PC-9 (cell line): ENCODE measurements at regions not wholly inside any gene's neighbourhood (a gene's known extent, or its start where the extent isn't known, plus 50 kb on each side); places are given as distances from the start of the nearest gene placed in this dataset.

Experiments used
- EZH2 ChIP-seq: fragments of 200-600 bp; sonication (generic); IDR thresholded peaks from 2 replicates; pipeline ENCODE4 v1.8.0; 2017; ENCODE audit warnings: antibody characterized with exemption, low read depth
- TF ChIP-seq, protein P1 (sequence below): fragments of 200-600 bp; sonication (generic); conservative IDR thresholded peaks from 2 replicates; pipeline ENCODE4 v1.6.1; 2017; ENCODE audit warnings: mixed run types, antibody characterized with exemption, mild to moderate bottlenecking, moderate library complexity

GRCh38 chr12:24116548-24116947 lies 167.1 kb upstream of the SOX5 start:
- TF ChIP-seq, protein P1, sequence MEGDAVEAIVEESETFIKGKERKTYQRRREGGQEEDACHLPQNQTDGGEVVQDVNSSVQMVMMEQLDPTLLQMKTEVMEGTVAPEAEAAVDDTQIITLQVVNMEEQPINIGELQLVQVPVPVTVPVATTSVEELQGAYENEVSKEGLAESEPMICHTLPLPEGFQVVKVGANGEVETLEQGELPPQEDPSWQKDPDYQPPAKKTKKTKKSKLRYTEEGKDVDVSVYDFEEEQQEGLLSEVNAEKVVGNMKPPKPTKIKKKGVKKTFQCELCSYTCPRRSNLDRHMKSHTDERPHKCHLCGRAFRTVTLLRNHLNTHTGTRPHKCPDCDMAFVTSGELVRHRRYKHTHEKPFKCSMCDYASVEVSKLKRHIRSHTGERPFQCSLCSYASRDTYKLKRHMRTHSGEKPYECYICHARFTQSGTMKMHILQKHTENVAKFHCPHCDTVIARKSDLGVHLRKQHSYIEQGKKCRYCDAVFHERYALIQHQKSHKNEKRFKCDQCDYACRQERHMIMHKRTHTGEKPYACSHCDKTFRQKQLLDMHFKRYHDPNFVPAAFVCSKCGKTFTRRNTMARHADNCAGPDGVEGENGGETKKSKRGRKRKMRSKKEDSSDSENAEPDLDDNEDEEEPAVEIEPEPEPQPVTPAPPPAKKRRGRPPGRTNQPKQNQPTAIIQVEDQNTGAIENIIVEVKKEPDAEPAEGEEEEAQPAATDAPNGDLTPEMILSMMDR = no peak
- TF ChIP-seq EZH2 = no peak
